ENCODE measurements at regions not wholly inside any gene's neighbourhood (a gene's known extent, or its start where the extent isn't known, plus 50 kb on each side); places are given as distances from the start of the nearest gene placed in this dataset.

- TF ChIP-seq CTCF (IDR thresholded peaks at IDR 0.05; ENCODE audit: extremely low read depth, missing control alignments), result no peak
Measured at GRCh38 chr1:118421868-118422350, 236.9 kb upstream of the SPAG17 start.

GRCh38 chr1:118404024-118404423 lies 219.0 kb upstream of the SPAG17 start:
- TF ChIP-seq CTCF (IDR thresholded peaks at IDR 0.05; ENCODE audit: extremely low read depth, missing control alignments), result no peak

More at GRCh38 chr1:118421868-118422350, 236.9 kb upstream of the SPAG17 start:
- DNase-seq (ENCODE audit: low spot score), result no peak

GRCh38 chr1:118397496-118397859 lies 212.4 kb upstream of the SPAG17 start:
- no peak for DNase-seq (ENCODE audit: low spot score)
- no peak for TF ChIP-seq CTCF (IDR thresholded peaks at IDR 0.05; ENCODE audit: extremely low read depth, missing control alignments)

More at GRCh38 chr1:118404024-118404423, 219.0 kb upstream of the SPAG17 start:
- no peak for DNase-seq (ENCODE audit: low spot score)

- TF ChIP-seq CTCF (IDR thresholded peaks at IDR 0.05; ENCODE audit: extremely low read depth, missing control alignments), result no peak
- no peak for DNase-seq (ENCODE audit: low spot score)
Measured at GRCh38 chr1:118396829-118397495, 211.9 kb upstream of the SPAG17 start.

GRCh38 chr1:118396279-118396678 lies 211.3 kb upstream of the SPAG17 start:
- TF ChIP-seq CTCF (IDR thresholded peaks at IDR 0.05; ENCODE audit: extremely low read depth, missing control alignments), result no peak
- no peak for DNase-seq (ENCODE audit: low spot score)

- no peak for TF ChIP-seq CTCF (IDR thresholded peaks at IDR 0.05; ENCODE audit: extremely low read depth, missing control alignments)
- DNase-seq (ENCODE audit: low spot score), result no peak
Measured at GRCh38 chr1:118395430-118395991, 210.5 kb upstream of the SPAG17 start.

GRCh38 chr1:118390955-118391354 lies 205.9 kb upstream of the SPAG17 start:
- no peak for DNase-seq (ENCODE audit: low spot score)
- TF ChIP-seq CTCF (IDR thresholded peaks at IDR 0.05; ENCODE audit: extremely low read depth, missing control alignments), result no peak

All from GM20000 (cell line).